ENCODE measurements at regions not wholly inside any gene's neighbourhood (a gene's known extent, or its start where the extent isn't known, plus 50 kb on each side); places are given as distances from the start of the nearest gene placed in this dataset.

GRCh38 chr21:14773777-14774345, 227.7 kb upstream of the SAMSN1 start:
- TF ChIP-seq CTCF (IDR thresholded peaks at IDR 0.05) (peak; percentile 81), EZH2 (IDR thresholded peaks at IDR 0.05) (no peak), EZH2phosphoT487 (IDR thresholded peaks at IDR 0.05) (no peak)
